ENCODE measurements at regions not wholly inside any gene's neighbourhood (a gene's known extent, or its start where the extent isn't known, plus 50 kb on each side); places are given as distances from the start of the nearest gene placed in this dataset.
"Not testable (repeated sequence)": the region's sequence is repeated elsewhere in the genome, so short reads cannot be mapped to it uniquely, and the experiment has no call there.

GRCh38 chr2:166750624-166751023, 137.7 kb upstream of the XIRP2 start:
- no peaks in the 10 kb centered on the region for H3K36me3 Mint-ChIP-seq (ENCODE audit: unreplicated experiment)
- TF ChIP-seq CTCF (IDR thresholded peaks at IDR 0.05): no peak
- H3K9me3 Mint-ChIP-seq (ENCODE audit: unreplicated experiment): peaks cover 10% of the 10 kb centered on the region
- no peak overlapping the region for H3K27ac Mint-ChIP-seq (ENCODE audit: unreplicated experiment)
- DNase-seq (ENCODE audit: extremely low spot score, unreplicated experiment): no peak
- peaks cover 6% of the 10 kb centered on the region for H3K27me3 Mint-ChIP-seq (ENCODE audit: unreplicated experiment)
- H3K4me1 Mint-ChIP-seq (ENCODE audit: unreplicated experiment): no peaks in the 10 kb centered on the region
- no peak overlapping the region for H3K4me3 Mint-ChIP-seq (ENCODE audit: unreplicated experiment)

GRCh38 chr2:166744117-166744516, 144.2 kb upstream of the XIRP2 start:
- not testable (repeated sequence) for H3K27me3 Mint-ChIP-seq (ENCODE audit: unreplicated experiment); H3K36me3 Mint-ChIP-seq (ENCODE audit: unreplicated experiment); H3K4me1 Mint-ChIP-seq (ENCODE audit: unreplicated experiment); H3K4me3 Mint-ChIP-seq (ENCODE audit: unreplicated experiment); H3K27ac Mint-ChIP-seq (ENCODE audit: unreplicated experiment); DNase-seq (ENCODE audit: extremely low spot score, unreplicated experiment)
- H3K9me3 Mint-ChIP-seq (ENCODE audit: unreplicated experiment): peaks cover 47% of the 10 kb centered on the region

- not testable (repeated sequence) for H3K36me3 Mint-ChIP-seq (ENCODE audit: unreplicated experiment); DNase-seq (ENCODE audit: extremely low spot score, unreplicated experiment); H3K27ac Mint-ChIP-seq (ENCODE audit: unreplicated experiment); H3K4me1 Mint-ChIP-seq (ENCODE audit: unreplicated experiment); H3K27me3 Mint-ChIP-seq (ENCODE audit: unreplicated experiment); H3K4me3 Mint-ChIP-seq (ENCODE audit: unreplicated experiment)
- peaks cover 47% of the 10 kb centered on the region for H3K9me3 Mint-ChIP-seq (ENCODE audit: unreplicated experiment)
Observed at GRCh38 chr2:166743482-166743881, 144.8 kb upstream of the XIRP2 start.

GRCh38 chr2:166727095-166727494, 161.2 kb upstream of the XIRP2 start:
- no peak overlapping the region for H3K27ac Mint-ChIP-seq (ENCODE audit: unreplicated experiment)
- TF ChIP-seq CTCF (IDR thresholded peaks at IDR 0.05): no peak

GRCh38 chr2:166725927-166726924, 162.1 kb upstream of the XIRP2 start:
- no peaks in the 10 kb centered on the region for H3K36me3 Mint-ChIP-seq (ENCODE audit: unreplicated experiment)
- no peak overlapping the region for H3K4me3 Mint-ChIP-seq (ENCODE audit: unreplicated experiment)
- H3K27me3 Mint-ChIP-seq (ENCODE audit: unreplicated experiment): peaks cover 15% of the 10 kb centered on the region
- no peaks in the 10 kb centered on the region for H3K4me1 Mint-ChIP-seq (ENCODE audit: unreplicated experiment)
- DNase-seq (ENCODE audit: extremely low spot score, unreplicated experiment): no peak
- H3K27ac Mint-ChIP-seq (ENCODE audit: unreplicated experiment): no peak overlapping the region
- no peak for TF ChIP-seq CTCF (IDR thresholded peaks at IDR 0.05)
- H3K9me3 Mint-ChIP-seq (ENCODE audit: unreplicated experiment): peaks cover 3% of the 10 kb centered on the region

More at GRCh38 chr2:166727095-166727494, 161.2 kb upstream of the XIRP2 start:
- Mint-ChIP-seq H3K4me3 (ENCODE audit: unreplicated experiment) (no peak overlapping the region), H3K36me3 (ENCODE audit: unreplicated experiment) (no peaks in the 10 kb centered on the region), H3K27me3 (ENCODE audit: unreplicated experiment) (peaks cover 18% of the 10 kb centered on the region), H3K4me1 (ENCODE audit: unreplicated experiment) (no peaks in the 10 kb centered on the region), H3K9me3 (ENCODE audit: unreplicated experiment) (peaks cover 3% of the 10 kb centered on the region)
- no peak for DNase-seq (ENCODE audit: extremely low spot score, unreplicated experiment)

- H3K9me3 Mint-ChIP-seq (ENCODE audit: unreplicated experiment): peaks cover 6% of the 10 kb centered on the region
- TF ChIP-seq CTCF (IDR thresholded peaks at IDR 0.05): no peak
Observed at GRCh38 chr2:166716968-166717367, 171.3 kb upstream of the XIRP2 start.

More at GRCh38 chr2:166716968-166717367, 171.3 kb upstream of the XIRP2 start:
- Mint-ChIP-seq H3K27me3 (ENCODE audit: unreplicated experiment) (no peaks in the 10 kb centered on the region), H3K27ac (ENCODE audit: unreplicated experiment) (no peak overlapping the region), H3K4me3 (ENCODE audit: unreplicated experiment) (no peak overlapping the region), H3K36me3 (ENCODE audit: unreplicated experiment) (no peaks in the 10 kb centered on the region), H3K4me1 (ENCODE audit: unreplicated experiment) (no peaks in the 10 kb centered on the region)
- DNase-seq (ENCODE audit: extremely low spot score, unreplicated experiment): no peak
